ENCODE measurements at regions not wholly inside any gene's neighbourhood (a gene's known extent, or its start where the extent isn't known, plus 50 kb on each side); places are given as distances from the start of the nearest gene placed in this dataset.

DNA sequence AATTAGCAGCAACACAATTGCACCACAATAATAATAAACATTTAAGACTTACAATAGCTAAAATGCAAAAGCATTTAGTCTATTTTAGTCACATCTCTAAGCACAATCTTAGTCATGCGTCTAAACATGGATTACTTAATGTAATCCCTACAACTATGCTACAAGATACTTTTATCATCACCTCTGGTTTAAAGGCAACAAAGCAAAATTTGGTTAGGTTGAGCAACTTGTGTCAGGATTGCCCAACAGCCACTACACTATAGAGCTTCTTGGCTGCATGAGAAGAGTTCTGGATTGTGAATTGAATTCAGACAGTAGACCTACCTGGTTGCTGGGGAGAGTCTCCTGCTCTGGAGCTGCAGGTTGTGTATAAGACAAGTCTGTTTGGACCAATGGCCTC is 146.5 kb upstream of the PUDP start:
- H3K9me3 ChIP-seq (ENCODE audit: control insufficient read depth in 4 of 4, insufficient read depth in 3 of 4, low read length in 3 of 4) = peaks cover 0 to 4% (median 2%) of the 10 kb centered on the region in 4 donors
- H3K36me3 ChIP-seq (ENCODE audit: control insufficient read depth in 4 of 4, insufficient read depth in 4 of 4, low read length in 4 of 4) = no peaks in the 10 kb centered on the region
- peaks cover 0 to 18% (median 10%) of the 10 kb centered on the region in 3 donors for H3K27me3 ChIP-seq (ENCODE audit: control insufficient read depth in 3 of 3, insufficient read depth in 3 of 3, low read length in 2 of 3)
- H3K4me1 ChIP-seq (ENCODE audit: control insufficient read depth in 5 of 5, insufficient read depth in 5 of 5, low read length in 5 of 5) = no peaks in the 10 kb centered on the region
- no peak overlapping the region for H3K4me3 ChIP-seq
- WGBS, 2 donors = 61 to 79% methylated on average over 1 of the region's 1 CpG
- TF ChIP-seq, protein P1, sequence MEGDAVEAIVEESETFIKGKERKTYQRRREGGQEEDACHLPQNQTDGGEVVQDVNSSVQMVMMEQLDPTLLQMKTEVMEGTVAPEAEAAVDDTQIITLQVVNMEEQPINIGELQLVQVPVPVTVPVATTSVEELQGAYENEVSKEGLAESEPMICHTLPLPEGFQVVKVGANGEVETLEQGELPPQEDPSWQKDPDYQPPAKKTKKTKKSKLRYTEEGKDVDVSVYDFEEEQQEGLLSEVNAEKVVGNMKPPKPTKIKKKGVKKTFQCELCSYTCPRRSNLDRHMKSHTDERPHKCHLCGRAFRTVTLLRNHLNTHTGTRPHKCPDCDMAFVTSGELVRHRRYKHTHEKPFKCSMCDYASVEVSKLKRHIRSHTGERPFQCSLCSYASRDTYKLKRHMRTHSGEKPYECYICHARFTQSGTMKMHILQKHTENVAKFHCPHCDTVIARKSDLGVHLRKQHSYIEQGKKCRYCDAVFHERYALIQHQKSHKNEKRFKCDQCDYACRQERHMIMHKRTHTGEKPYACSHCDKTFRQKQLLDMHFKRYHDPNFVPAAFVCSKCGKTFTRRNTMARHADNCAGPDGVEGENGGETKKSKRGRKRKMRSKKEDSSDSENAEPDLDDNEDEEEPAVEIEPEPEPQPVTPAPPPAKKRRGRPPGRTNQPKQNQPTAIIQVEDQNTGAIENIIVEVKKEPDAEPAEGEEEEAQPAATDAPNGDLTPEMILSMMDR (IDR thresholded peaks at IDR 0.05; ENCODE audit: control extremely low read depth, extremely low read depth) = no peak
- DNase-seq = no peak
- no peak for ATAC-seq (ENCODE audit: insufficient read depth, low FRiP score)
- H3K9ac ChIP-seq (ENCODE audit: insufficient read depth in 1 of 2, low read length in 2 of 2) = no peak overlapping the region
- H3K27ac ChIP-seq (ENCODE audit: low read depth in 1 of 2, low read length in 1 of 2) = no peak overlapping the region

DNA sequence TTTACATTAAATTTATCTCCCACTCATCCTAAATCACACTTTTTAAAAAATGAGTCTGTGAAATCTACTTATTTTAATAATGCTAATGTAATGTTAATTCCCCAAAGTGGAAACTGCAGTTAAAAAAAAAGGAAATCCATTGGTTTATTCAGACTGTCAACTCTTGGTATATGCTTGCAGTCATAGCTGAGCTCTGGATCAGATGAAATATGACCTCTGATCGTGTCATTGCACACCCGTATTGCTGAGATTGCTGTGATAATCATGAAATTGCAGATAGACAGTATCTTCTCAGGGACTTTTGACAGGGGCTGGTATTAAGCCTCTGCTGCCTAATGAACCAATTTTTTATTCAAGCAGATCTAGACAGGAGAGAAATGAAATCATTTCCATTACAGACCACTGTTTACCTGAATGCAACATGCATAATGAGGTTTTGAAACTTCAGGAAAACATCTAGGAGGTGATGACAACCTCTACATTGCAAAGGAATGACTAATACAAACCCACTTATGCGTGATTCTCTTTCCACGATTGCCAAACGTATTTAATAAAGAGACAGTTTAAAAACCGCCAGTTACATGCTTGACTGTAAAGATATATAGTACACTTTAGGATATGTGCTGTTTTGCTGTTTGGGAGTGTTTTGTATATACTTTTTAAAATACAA is 138.3 kb upstream of the PUDP start:
- DNase-seq = no peak
- Histone ChIP-seq H3K4me1 (ENCODE audit: control insufficient read depth in 5 of 5, insufficient read depth in 5 of 5, low read length in 5 of 5) (no peaks in the 10 kb centered on the region), H3K27ac (ENCODE audit: low read depth in 1 of 2, low read length in 1 of 2) (no peak overlapping the region), H3K4me3 (no peak overlapping the region), H3K9me3 (ENCODE audit: control insufficient read depth in 4 of 4, insufficient read depth in 3 of 4, low read length in 3 of 4) (no peaks in the 10 kb centered on the region), H3K9ac (ENCODE audit: insufficient read depth in 1 of 2, low read length in 2 of 2) (no peak overlapping the region), H3K27me3 (ENCODE audit: control insufficient read depth in 3 of 3, insufficient read depth in 3 of 3, low read length in 2 of 3) (peaks cover 0 to 36% (median 15%) of the 10 kb centered on the region in 3 donors), H3K36me3 (ENCODE audit: control insufficient read depth in 4 of 4, insufficient read depth in 4 of 4, low read length in 4 of 4) (no peaks in the 10 kb centered on the region)
- TF ChIP-seq, protein P1 (IDR thresholded peaks at IDR 0.05; ENCODE audit: control extremely low read depth, extremely low read depth) = no peak
- ATAC-seq (ENCODE audit: insufficient read depth, low FRiP score) = no peak
- whole genome bisulfite sequencing, 2 donors = 77 to 88% methylated on average over 6 of the region's 6 CpGs

DNA sequence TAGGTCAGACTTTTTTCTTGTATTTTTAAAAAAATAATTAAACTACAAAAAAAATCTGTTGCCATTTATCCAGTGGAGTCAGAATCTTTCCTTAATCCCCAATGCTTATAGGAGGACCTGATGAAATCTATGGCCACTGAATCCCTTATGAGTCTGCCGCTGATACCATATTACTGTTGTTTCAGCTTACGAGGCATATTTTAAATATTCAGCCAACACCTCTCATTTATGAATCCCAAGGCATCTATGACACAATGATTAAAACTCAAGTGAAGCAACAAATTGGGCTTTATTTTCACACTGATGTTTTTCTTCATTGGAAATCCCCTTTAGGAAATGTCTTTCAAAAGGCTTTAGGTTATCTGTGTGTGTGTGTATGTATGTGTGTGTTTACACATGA is 137.8 kb upstream of the PUDP start:
- H3K9me3 ChIP-seq (ENCODE audit: control insufficient read depth in 4 of 4, insufficient read depth in 3 of 4, low read length in 3 of 4) = no peaks in the 10 kb centered on the region
- no peaks in the 10 kb centered on the region for H3K4me1 ChIP-seq (ENCODE audit: control insufficient read depth in 5 of 5, insufficient read depth in 5 of 5, low read length in 5 of 5)
- H3K4me3 ChIP-seq = no peak overlapping the region
- ATAC-seq (ENCODE audit: insufficient read depth, low FRiP score) = no peak
- 96 to 97% methylated on average over 2 of the region's 2 CpGs for WGBS, 2 donors
- H3K36me3 ChIP-seq (ENCODE audit: control insufficient read depth in 4 of 4, insufficient read depth in 4 of 4, low read length in 4 of 4) = no peaks in the 10 kb centered on the region
- H3K9ac ChIP-seq (ENCODE audit: insufficient read depth in 1 of 2, low read length in 2 of 2) = no peak overlapping the region
- H3K27ac ChIP-seq (ENCODE audit: low read depth in 1 of 2, low read length in 1 of 2) = no peak overlapping the region
- DNase-seq = no peak
- peaks cover 0 to 31% (median 17%) of the 10 kb centered on the region in 3 donors for H3K27me3 ChIP-seq (ENCODE audit: control insufficient read depth in 3 of 3, insufficient read depth in 3 of 3, low read length in 2 of 3)
- TF ChIP-seq, protein P1 (IDR thresholded peaks at IDR 0.05; ENCODE audit: control extremely low read depth, extremely low read depth) = no peak

DNA sequence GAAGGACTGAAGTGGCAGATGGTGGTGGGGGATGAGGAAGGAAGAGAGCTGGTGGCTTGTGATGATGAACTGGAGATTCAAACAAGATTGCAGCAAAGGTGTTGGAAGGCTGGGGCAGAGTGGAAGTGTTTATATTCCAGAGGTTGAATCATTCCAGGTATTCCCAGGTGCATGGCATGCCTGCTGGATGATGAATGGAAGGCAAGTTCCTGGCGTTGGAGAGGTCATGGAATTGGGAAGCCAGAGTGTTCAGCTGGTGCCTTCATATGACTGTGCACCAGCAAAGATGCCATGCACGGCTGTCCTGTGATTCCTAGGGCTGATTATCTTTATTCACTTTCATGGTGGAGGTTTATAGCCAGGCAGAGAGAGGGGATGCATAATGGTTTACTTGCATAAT is 135.8 kb upstream of the PUDP start:
- Histone ChIP-seq H3K36me3 (ENCODE audit: control insufficient read depth in 4 of 4, insufficient read depth in 4 of 4, low read length in 4 of 4) (no peaks in the 10 kb centered on the region), H3K4me1 (ENCODE audit: control insufficient read depth in 5 of 5, insufficient read depth in 5 of 5, low read length in 5 of 5) (no peaks in the 10 kb centered on the region), H3K4me3 (no peak overlapping the region), H3K27me3 (ENCODE audit: control insufficient read depth in 3 of 3, insufficient read depth in 3 of 3, low read length in 2 of 3) (peaks cover 0 to 28% (median 8%) of the 10 kb centered on the region in 3 donors), H3K27ac (ENCODE audit: low read depth in 1 of 2, low read length in 1 of 2) (no peak overlapping the region), H3K9me3 (ENCODE audit: control insufficient read depth in 4 of 4, insufficient read depth in 3 of 4, low read length in 3 of 4) (no peaks in the 10 kb centered on the region), H3K9ac (ENCODE audit: insufficient read depth in 1 of 2, low read length in 2 of 2) (no peak overlapping the region)
- no peak for ATAC-seq (ENCODE audit: insufficient read depth, low FRiP score)
- WGBS, 2 donors = 84 to 95% methylated on average over 2 of the region's 2 CpGs
- DNase-seq = no peak
- TF ChIP-seq, protein P1 (IDR thresholded peaks at IDR 0.05; ENCODE audit: control extremely low read depth, extremely low read depth) = no peak
